GM21360 (cell line): ENCODE measurements at regions not wholly inside any gene's neighbourhood (a gene's known extent, or its start where the extent isn't known, plus 50 kb on each side); places are given as distances from the start of the nearest gene placed in this dataset.

ENCODE experiments used
- ATAC-seq: cut with Tn5 transposase; IDR thresholded peaks from one replicate; pipeline ENCODE4 v1.9.1; 2021; ENCODE audit warnings: mild to moderate bottlenecking, moderate library complexity; ENCODE audit not compliant: unreplicated experiment

DNA sequence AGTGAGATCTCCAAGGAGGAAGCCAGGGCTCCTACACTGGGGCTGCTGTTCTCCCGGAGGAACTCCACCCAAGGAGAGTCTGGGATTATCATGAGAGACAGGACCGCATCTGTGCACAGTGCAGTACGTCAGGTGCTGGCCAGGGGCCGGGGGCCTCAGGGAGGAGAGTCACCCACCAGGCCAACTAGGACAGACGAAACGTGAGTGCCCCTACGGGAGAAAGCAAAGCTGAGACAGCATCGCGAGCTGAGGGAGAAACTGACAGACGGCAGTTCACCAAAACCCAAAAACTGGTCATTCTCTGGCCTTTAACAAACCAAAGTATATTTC lies 273.4 kb downstream of the BRD1 start:
- ATAC-seq: no peak

DNA sequence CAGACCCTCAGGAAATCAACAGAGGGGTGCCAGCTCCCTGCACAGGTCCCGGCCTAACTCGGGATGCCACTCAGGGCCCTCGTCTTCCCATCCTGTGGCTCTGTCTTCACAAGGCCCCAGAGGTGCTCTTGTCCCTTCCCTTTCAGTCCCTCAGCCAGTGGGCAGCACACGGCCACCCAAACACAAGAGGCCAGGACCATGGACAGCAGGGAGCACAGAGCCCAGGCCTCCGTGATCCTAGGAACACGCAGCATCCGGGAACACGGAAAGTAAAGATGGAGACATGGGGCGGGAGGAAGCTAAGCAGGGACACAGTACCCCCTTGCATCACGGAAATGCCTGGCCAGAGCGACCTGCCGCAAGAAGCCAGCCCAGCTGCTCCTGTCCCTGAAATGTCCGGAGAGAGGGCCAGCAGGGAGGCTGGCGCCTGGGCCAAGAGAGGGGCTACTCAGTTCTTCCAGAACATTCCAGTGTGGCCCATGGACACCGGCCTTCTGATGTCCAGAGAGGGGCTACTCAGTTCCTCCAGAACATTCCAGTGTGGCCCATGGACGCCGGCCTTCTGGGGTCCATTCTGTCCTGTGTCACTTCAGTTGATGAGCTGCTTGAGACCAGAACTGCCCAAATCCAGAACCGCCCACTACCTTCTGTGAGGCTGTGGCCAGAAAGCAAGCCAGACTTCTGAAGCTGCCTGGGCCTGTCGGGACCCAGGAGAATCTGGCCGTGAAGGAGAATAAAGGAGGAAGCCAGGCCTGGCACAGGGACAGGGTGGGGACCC lies 274.0 kb downstream of the BRD1 start:
- ATAC-seq: no peak

DNA sequence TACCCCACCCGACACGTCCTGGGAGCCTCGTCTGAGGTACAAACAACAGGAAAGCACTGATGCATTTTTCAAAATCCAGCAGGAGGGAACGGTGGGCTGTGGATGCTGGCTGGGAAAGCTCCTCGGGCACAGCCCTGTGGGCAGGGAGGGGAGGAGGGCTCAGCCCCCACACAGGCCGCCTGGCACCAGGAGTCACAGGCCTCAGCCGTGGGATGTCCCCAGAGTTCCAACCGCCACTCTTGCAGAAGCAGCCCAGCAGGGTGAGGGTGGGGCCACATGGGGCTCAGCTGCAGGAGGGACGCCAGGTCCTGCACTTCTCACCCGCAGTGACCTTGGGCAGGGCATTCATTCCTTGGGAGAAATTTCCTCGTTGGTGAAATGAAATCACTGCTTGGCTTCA lies 274.6 kb downstream of the BRD1 start:
- no peak for ATAC-seq

DNA sequence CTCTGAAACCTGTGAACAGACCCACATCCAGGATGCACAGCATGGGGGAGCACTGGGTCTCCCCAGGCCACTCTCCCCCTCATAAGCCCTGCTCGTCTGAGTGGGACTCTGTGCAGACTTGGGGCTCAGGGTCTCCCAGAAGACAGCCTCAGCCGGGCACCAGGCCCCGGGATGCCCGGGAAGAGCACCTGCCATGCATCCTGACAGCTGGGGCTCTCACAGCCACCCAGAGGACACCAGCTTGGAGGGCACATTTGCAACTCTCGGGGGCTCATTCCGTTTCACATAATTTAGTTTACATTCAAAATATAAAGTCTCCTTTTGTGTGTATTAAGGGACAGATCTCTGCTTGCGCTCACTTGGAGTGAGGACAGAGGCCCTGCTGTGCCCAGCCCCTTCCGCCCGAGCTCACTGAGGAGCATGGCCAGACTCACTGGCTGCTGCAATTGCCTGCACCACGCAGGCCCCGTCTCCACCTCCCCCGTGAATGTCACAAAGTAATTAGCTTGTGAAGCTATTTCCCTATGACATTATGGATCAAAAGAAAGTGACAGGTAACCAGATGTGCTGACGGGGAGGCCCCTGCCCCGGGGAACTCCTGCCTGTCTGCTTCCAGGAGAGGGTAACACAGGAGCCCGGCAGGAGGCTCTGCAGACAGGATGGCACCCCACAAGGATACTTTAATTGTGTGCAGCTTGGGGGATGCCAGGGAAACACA lies 275.6 kb downstream of the BRD1 start:
- no peak for ATAC-seq

DNA sequence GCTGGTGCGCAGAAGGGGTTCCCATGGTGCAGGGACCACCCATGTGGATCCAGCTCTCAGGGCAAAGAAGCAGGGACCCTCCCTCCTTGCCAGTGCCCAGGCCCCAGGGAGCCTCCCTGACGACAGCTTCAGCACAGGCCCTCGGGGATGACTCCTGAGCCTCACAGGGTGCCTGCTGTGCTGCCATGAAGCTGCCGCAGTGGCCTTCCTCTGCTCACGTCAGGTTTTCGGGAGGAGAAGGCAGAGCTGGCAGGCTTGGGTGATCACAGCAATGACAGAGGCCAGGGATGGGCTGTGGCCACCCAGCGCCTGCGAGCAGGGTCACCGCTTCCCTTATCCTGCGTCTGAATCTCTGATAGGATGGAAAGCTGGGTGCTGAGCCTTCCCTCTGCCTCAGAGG lies 276.2 kb downstream of the BRD1 start:
- no peak for ATAC-seq

DNA sequence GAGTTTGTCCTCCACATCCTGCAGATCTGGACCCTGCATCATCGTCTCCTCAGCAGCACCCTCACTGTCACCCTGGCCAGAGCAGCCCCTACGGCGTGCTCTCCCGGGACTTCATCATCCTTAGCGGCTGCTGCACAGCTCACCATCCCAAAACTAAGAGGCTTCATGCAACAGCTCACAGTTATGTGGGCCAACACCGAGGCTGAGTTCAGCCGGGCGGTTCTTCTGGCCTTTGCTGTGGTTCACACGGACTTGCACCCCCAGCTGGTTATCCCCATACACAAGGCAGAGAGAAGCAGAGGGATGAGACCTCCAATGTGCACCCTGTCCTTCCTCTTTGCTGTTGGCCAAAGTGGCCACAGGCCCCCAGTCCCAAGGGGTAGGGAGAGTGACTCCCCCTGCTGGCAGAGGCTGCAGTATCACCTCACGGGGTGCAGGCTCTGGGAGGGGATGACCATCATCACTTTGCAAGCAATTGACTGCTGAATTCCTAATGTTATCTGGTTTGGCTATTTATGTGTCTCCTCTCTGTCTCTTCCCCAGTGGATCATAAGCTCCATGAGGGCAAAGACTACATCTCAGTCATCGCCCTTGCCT lies 276.8 kb downstream of the BRD1 start:
- ATAC-seq: no peak

DNA sequence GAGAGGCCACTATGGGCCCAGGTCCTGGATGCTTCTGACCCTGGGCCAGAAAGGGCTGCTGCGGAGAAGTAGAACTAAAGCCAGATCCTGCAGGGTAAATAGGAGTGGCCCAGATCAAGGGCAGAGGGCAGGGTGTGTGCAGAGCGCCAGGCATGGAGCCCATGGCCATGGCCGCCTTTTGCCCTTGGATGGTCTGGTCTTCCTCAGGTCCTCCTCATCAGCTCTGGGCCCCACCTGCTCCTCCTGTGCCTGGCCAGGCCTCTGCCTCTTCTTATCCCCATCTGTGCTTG lies 277.6 kb downstream of the BRD1 start:
- no peak for ATAC-seq

DNA sequence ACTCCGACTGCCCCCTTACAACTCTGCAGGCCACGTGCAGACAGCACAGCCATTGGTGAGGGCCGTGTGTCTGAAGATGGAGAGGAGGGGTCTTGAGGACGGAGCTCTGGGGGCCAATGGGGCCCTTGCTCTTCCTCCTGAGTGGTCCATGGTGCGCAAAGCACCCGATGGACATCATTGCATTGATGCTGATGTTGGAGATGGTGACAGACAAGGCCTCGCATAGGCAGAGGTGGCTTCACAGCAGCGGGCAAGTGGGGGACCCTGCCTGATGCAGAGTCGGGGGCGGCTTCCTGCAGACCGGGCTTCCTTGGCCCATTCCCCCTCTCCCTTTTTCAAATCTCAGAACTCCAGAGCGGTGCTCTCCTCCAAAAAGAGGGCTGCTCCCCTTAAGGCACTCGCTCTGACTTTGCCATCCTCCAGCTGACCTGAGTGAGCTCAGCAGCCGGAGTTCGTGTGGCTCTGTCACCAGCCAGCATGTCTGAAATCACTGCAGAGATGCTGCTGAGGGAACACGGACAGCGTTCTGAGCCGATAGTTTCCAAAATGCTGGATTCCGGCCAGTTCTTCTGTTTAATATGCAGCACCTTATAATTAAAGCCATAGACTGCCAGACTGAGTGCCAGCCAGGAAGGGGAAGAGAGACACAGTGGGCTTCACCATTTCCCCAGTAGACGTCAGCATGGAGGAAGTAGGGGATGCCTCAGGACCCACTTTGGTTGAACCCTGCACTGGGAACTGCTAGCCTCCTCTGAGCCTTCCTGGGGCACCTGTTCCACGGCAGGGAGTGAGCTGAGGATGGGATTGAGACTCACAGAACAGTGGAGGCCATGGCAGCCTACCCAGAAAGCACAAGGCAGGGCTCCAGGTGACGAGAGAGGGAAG lies 278.2 kb downstream of the BRD1 start:
- no peak for ATAC-seq

DNA sequence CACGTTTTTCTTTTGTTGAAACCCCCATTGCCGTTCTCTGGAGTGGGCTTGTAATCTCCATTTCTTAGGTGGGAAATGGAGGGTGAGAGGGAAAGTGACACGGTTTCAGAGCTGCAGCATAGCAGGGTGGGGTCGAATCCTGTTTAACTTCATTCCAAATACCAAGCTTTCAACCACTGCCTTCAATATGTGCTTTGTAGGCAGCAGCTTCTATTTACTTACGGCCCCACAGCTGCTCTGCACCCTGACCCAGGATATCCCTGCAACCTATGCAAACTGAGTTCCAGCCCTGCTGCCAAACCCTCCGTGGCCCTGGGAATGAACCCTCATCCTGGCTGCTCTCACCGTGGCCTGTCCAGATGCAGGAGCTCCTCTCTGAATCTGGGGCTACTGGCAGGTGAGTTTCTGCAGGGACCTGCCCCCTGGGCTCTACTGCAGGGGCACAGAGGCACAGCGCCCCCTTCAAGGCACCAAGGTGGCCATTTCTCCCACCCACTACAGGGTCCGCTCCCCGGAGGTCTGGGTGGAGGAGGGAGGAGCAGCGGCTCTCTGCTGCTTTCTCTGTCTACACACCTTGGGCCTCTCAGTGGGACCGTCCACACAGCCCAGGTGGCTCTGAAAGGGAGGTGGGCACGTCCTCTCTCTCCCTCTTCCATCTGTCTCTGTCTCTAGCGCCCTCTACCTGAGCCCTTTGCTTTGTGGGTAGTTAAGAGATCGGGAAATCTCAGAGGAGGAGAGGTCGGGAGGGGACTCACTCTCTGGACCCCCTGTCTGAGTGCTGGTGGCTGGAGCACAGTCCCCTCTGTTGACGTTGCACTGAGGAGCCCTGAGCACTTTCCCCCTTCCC lies 279.1 kb downstream of the BRD1 start:
- no peak for ATAC-seq

DNA sequence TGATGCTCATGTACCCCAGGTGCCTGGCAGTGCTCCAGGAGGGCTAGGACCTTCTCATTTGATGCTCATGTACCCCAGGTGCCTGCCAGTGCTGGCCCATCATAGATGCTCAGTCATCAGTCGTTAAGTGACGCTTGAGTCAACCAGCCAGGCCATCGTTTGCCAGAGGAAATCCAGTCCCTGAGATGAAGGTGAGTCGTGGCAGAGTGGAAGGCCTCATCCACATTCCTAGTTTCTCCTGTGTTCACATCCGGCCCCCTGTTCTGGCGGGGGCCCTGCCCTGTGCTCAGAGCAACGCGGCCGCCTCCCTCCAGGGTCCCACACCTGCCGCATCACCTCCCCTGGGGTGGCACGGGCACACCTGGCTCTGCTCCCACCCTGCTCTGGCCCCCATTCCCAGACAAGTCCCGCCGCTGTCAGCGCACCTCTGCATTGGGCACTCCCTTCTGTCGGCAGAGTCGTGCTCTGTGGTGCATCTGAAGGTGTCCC lies 279.9 kb downstream of the BRD1 start:
- ATAC-seq: no peak

DNA sequence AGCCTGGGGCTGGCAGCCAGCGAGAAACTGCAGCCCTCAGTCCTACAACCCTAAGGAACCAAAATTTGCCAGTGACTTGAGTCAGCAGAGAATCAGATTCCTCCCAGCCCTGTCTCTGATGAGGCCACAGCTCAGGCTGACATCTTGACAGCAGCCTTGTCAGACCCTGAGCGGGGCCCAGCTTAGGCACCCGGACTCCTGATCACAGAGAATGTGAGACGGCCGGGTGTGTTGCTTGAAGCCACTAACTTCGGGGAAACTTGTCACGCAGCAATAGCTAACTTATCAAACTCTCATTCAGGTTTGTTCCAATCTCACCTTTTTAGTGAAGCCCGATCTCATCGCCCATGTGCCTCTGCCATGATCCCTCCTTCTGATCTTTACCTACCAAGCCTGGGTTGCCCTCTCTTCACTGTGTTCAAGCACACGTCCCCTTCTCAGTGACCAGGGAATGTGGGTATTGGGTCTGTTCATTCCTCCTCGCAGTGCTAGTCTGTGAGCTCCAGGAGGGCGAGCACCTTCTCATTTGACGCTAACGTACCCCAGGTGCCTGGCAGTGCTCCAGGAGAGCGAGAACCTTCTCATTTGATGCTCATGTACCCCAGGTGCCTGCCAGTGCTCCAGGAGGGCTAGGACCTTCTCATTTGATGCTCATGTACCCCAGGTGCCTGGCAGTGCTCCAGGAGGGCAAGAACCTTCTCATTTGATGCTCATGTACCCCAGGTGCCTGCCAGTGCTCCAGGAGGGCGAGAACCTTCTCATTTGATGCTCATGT lies 280.7 kb downstream of the BRD1 start:
- no peak for ATAC-seq

DNA sequence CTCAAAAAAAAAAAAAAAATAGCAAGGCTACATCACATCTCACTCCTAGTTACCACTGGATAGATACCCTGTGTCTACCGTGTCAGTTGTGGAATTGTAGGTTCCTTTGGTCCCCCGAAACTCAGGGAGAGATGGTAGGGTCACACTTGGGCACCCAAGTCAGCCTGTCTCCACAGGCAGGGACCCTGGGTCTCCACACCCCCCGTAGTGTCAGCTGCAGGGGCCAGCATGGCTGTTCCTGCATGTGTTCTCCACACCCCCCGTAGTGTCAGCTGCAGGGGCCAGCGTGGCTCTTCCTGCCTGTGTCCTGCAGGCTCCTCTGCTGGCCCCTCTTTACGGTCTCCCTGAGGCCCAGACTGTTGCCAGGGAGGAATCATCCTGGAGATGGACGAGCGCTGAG lies 282.1 kb downstream of the BRD1 start:
- no peak for ATAC-seq

DNA sequence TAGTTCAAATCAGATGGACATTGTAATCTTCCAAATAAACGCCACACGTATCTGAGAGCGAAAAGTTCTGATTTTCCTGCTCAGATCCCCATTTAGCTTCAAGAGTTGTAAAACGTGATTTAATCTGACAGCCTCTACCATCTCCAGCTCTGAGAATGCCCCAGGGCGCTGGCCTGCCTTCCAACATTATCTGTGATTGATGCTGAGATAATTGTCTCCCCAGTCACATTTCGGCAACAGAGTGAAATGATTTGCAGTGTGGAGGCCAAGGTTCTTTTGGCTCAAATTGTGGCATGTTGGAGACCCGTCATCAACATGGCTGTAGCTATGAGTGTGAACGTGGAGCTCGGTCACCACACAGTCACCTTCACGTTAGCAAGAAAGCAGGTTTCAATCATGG lies 283.4 kb downstream of the BRD1 start:
- no peak for ATAC-seq

DNA sequence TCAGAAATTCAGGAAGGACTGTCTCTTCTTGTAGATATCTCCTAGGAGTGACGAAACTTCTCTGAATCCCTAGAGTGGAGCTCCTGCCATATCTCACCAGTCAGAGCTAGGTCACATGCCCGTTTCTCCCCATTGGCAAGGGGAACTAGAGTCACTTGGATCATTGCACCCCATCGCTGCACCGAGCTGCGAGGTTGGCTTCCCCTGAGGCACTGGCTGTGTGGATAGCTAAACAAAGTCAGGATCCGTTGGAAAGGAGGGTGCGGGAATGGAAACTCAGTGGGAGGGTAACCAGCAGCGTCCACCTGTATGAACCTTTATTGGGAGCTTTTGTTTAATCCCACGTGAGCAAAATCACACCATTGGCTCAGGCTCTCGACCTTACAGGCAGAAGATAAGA lies 283.8 kb downstream of the BRD1 start:
- no peak for ATAC-seq

DNA sequence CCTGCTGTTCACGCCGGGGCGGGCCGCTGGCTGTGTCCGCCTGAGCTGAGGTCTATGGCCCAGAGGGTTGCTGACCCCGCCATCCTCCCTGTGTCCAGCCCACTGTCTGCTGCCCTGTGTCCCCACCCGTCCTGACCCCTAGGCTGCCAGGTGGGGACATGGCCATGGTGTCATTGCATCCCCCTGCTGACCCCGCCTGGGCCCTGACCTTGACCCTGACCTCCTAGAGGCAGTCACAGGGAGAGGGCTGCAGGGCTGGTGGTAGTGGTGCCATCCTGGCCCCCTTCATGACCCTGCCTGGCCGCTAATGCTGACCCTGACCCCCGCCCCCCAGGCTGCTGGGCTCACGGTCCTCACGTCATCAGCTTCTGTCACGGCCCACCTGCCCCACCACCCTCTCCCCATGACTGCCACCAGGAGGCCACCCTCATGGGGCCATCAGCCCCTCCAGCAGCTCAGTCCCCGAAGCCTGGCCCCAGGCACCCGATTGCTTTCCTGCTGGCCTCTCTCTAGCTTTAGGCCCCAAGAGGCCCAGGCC lies 285.9 kb downstream of the BRD1 start:
- no peak for ATAC-seq

DNA sequence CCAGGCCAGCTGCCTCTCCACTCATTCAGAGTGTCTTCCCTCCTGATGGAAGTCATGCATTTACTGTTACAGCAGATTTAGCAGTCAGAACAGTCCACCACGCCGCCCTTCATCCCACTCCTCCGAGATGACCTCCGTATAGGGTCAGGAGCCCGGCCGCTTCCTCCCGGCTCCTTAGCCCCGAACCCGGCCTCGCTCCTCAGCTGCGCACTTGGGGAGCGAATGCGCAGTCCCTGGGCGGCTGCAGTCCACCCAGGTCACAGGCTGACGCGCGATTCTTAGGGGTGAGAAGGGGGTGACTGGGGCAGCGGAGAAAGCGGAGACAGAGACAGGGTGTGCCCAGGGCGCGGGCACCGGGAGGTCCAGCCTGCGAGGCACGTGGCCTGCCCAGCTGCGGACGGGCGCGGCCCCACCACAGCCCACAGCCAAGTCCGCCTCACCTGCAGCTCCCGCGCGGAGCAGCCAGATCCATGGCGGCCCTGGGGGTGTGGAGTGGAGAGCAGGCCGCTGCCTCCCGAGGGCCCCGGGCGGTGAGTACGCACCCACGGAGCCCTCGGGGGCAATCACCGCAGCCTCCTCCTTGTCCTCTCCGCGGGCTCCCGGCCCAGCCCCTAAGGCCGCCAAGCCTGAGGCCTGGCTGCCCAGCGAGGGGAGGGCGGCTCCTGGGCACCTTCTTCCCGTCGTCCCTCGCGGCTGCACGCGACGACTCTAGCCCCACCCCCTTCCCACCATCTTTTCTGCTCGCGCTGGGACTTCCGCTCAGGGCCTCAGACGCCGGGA lies 286.6 kb downstream of the BRD1 start:
- ATAC-seq: no peak

DNA sequence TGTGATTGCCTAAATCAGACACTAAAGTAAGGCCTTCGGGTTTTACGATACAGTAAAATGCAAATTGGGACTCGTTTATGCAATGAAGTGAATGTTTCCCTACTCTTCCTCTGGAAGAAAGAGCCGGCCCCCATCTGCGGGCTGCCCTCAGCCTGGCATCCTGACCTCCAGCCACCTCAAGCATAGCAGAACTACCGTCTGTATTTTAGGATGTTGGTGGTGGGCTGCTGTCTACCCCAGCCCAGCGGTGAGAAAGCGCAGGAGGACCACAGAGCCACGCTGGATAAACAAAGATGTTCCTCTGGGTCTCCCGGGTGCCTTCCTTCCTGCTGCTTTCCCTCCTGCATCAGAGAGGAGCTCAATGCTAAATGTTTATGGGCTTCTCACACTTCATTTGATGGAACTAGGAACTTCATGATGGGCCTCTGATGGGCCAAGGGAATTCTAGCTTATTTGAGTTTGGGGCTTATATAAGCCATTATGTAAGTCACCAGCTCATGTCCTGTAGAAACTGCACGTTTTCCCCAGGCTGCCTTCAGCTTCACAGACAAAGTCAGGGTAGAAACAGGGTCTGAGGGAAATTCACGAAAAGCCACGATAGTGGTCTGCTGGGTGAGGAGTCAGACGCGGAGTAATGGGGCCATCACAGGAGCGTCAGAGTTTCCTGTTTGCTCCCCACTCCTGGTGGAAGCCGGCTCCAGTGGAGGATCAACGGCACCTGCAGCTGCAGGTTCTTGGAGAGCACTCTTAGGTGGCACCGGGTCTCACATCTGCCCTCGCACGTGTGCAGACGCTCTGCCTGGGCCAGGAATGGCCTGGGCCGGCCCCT lies 287.4 kb downstream of the BRD1 start:
- no peak for ATAC-seq

DNA sequence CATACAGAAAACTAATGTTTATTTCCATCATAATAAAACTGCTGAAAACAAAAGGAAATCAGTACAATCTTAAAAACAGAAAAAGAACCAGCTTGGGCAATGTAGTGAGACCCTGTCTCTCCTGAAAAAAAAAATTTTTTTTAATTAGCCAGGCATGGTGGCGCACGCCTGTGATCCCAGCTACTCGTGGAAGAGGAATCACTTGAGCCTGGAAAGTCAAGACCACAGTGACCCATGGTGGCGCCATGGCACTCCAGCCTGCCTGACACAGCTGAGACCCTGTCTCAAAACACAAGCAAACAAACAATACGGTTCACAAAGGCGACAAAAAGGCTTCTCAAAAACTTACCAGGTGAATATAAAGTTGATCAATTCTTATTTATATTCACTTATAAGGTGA lies 289.7 kb downstream of the BRD1 start:
- no peak for ATAC-seq
